UCSD-AML1 (cell line): ENCODE measurements at regions not wholly inside any gene's neighbourhood (a gene's known extent, or its start where the extent isn't known, plus 50 kb on each side); places are given as distances from the start of the nearest gene placed in this dataset.

Source experiments
- DNase-seq: peaks from one replicate; lab custom pipeline; 2025; ENCODE audit not compliant: unreplicated experiment; lab: John Stamatoyannopoulos, UW

DNA sequence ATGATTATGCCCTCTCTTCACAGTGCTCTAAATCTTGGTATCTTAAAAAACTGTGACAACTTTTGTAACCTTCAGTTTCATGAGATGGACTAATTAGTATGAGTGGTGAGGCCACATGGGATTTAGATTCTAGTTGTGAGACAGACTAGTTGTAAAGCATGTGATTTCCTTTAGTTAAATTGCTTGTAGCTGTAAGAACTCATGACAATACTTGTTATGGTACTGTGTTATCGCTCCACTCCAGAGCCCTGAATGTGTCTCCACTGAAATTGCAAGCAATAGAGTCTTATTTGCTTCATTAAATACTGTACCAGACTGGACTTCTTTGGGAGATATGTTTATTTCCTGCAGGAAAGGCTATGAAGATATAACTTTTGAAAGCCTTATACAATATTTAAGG, 1198.3 kb upstream of the CDH6 start:
- DNase-seq, result no peak

DNA sequence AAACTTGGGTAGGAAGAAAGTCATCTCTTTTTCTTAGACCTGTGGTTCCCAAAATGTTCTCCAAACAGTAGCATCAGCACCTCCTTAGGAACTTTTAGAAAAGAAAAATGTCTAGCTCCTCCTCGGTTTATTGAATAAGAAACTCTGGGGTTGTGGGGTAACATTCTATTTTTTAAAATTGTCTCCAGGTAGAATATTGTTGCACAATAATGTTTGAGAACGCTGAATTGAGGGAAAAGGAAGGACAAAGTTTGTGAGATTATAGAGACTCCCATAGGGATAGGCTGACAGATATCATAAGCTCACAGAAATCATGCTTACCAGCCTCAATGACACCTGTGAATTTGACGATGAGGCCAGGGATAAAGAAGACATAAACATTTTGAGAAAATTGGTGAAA, 1199.0 kb upstream of the CDH6 start:
- no peak for DNase-seq

DNA sequence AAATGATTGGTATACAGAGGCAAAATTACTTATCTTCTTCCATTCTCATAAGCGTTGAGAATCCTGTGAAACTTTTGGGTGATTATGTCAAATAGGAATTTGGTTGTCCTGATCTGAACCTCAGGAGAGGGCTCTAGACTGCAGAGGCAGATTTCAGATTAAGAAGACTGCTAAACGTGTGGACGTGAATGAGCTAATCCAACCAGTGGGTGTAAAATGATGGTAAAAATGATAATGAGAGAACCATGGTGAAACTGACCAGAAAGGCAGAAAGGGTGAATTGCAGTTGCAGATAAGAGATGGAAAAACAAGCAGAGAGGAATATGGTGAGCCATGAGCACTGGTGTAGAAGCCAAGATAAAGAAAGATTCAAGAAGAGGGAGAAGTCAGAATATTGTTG, 1200.2 kb upstream of the CDH6 start:
- DNase-seq, result no peak

GRCh38 chr5:29992248-29992647, 1201.2 kb upstream of the CDH6 start:
- DNase-seq, result no peak

DNA sequence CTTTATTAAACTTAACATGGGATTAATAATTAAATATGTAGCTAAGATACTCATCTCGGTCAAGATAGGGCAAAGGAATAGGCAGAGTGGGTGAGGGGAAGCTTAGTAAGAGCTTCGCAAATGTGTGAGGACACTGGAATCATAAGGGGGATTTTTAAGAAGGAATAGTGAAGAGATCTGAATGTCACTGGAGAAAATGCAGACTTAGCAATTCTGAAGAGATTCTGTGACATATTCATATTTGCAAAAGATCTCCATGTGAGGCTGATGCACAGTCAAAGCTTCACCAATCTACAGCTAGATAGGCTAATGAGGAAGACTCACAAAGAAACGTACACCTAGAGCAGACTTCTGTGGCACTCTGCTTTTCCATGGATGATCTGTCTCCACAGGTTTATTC, 1202.8 kb upstream of the CDH6 start:
- DNase-seq, result no peak

DNA sequence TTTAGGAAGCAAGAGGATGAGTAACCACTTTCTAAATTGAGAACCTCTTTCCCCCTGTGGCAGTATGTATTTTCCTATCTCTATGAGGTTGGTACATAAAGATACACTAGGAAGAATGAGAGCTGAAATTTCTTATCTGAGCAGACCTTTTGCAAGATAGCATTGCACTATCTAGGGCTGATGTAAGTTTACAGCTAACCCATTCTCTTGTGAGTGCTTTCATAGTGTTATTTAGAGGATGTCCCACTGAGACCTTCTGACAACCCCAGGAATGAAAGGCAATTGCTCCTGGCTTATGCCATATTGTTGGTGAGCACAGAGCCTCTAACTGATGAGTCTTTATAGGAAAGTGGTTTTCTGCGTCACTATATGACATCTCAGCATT, 1209.3 kb upstream of the CDH6 start:
- DNase-seq, result no peak

DNA sequence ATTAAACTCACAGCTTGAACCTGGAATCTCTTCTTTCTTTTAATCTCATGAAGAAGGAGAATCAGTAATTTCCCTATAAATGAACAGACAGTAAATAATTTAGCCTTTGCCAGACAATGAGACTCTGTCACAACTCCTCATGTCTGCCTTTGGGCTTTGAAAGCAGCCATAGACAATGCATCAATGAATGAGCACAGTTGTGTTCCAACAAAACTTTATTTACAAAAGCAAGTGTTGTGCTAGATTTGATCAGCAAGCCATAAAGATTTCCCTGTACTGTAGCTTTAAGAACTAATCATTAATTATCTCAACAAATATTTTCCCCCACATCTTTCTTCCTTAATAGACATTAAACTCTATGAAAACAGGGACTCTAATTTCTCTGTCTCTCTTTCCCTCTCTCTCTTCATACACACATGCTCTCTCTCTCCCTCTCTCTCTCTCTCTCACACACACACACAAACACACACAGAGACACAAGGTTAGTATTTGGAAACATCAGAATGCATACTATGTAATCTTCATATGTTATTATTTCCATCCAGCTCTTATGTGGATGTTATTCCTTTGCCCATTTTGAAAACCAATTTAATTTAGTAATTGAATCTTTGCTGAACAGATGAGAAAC, 1209.8 kb upstream of the CDH6 start:
- DNase-seq, result no peak

DNA sequence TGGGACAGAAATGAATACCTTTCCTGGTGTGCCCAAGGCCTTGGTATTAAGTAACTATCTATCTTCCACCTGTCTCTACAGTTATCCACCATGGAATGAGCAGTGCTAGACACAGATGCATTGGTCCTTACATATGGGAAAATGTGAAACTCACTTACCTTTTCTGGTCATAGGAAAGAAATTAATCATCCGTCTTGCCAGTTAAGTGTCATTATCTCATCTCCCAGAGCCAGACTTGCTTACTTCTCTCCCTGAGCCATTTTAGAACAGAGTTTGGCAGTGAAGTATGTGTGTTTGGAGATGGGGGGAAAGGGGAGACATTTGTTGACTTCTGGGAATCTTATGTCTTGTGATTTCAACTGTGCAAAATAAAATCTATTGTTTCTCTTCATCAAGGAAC, 1211.0 kb upstream of the CDH6 start:
- no peak for DNase-seq

DNA sequence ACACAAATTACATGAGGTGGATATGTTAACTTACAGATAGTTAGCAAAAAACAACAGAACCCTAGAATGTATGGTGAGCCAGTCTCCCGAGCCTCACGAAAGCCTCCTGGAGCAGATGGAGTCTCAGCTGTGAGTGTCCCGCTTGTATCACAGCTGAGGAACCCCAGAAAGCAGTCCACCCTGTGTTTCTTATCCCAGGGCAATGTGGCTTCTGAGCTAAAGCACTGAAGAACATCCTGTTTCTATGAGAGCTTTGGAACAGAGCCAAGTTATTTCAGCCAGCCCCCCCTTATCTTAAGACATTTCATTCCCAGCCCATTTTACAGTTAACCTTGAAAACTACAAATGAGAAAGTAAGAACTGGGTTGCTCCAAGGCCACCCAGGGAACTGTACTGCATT, 1220.9 kb upstream of the CDH6 start:
- no peak for DNase-seq

GRCh38 chr5:29963956-29964355, 1229.5 kb upstream of the CDH6 start:
- DNase-seq, result no peak

DNA sequence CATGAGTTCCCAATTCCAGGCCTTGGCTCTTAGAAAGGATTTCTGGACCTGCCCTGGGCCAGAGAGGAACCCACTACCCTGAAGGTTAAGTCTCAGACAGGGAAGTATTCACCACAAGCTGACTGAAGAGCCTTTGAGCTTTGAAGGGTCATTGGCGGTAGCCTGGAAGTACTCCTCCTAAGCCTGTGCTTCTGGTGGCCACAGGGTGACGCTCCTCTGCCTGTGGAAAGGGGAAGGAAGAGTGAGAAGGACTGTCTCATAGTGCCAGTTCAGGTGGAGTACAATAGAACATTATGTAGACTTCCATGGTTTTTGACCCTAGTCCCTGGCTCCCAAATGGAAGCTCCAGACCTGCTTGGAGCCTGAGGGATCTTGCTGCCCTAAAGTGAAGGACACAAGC, 1233.2 kb upstream of the CDH6 start:
- DNase-seq, result no peak

GRCh38 chr5:29950416-29951145, 1242.9 kb upstream of the CDH6 start:
- no peak for DNase-seq

DNA sequence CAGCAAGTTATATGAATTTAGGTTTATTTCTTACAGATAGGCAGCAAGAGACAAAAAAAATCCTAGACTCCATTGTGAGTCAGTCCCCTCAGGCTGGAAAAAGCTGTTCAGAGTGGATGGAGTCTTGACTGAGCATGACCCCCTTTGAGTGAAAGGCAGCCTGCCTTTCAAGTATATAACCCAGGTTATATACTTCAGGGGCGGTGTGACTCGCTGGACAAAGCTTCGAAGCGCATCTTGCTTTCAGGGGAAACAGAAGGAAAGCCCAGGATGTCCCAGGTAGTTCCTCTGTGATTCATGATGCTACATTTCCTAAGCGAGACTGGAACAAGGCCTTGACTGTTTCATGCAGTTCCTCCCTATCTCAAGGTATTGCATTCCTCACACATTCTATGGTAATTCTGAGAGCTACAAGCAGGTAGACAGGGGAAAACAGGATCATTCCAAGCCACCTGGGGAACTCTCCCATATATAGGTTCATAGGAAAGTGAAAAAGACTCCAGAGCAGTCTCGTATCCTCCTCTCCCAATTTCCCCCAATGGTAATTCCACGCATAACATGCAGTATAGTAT, 1244.1 kb upstream of the CDH6 start:
- DNase-seq, result no peak

DNA sequence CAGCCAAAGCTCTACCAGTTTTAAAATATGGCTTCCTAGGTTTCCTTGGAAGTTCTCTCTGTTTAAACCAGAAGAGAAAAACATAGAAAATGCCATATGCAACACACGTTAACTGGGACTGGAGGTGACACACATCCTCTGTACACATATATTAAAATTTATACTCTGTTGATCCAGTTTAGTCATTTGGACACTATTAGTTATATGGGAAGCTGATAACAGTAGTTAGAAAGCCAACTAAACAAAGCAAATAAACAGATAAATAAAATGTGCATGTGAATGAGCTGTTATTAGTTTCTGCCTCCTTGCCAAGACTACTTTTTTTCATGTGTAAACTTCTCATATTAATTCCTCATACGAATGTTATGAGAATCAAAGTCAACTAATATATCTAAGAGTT, 1249.2 kb upstream of the CDH6 start:
- no peak for DNase-seq

DNA sequence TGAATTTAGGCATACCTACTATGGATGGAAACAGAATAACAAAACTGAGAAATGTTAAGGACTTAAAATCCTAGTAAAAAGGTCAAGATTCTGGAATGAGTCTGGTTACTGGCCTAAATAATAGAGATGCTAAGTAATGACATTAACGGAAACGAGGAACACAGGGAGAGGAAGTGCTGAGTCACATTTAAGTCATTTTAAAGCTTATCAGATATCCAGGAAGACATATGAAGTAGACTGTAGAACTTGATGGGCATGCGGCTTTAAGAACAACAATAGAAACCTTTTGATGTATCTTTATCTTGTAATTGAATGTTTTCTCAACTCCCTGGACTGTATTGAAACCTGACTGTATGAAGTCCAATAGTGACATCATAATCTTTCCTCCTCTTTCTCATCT, 1251.4 kb upstream of the CDH6 start:
- no peak for DNase-seq

GRCh38 chr5:29939988-29940387, 1253.5 kb upstream of the CDH6 start:
- no peak for DNase-seq

- no peak for DNase-seq
These were observed 1258.1 kb upstream of the CDH6 start for GRCh38 chr5:29935371-29935770.

- no peak for DNase-seq
These were observed 1263.2 kb upstream of the CDH6 start for GRCh38 chr5:29930316-29930715.

GRCh38 chr5:29924107-29924506, 1269.4 kb upstream of the CDH6 start:
- DNase-seq, result no peak

DNA sequence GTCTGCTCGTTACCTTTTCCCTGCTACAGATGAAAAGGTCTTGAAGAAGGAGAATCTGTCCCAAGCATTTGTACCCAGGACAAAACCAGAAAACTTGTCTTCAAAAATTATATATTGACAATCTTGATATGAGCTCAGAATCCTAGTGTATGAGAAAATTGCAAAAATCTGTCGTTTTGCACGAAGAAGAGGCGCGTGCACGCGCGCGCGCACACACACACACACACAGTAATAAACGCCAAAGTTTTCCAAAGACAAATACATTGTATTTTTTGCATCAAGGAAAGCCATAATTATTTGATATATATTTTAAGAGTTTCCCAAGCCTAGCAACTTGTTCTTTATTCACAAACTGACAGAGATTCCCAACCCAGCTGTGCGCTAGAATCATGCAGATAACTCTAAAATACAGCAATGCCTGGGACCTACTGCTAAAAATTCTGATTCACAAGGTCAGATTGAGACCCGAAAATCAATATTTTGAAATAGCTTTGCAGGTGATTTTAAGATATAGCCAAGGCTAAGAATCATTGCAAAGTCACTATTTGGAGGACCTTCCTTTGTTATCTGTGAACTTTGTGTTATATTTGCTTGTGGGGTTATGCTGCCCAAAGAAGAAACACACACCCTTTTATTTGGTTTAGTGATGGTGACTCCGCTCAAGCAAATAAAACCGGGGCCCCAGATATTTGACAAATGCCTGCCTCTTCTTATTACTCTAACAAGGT, 1287.7 kb upstream of the CDH6 start:
- DNase-seq, result no peak

- DNase-seq, result no peak
These were observed 1290.6 kb upstream of the CDH6 start for GRCh38 chr5:29902859-29903258.

DNA sequence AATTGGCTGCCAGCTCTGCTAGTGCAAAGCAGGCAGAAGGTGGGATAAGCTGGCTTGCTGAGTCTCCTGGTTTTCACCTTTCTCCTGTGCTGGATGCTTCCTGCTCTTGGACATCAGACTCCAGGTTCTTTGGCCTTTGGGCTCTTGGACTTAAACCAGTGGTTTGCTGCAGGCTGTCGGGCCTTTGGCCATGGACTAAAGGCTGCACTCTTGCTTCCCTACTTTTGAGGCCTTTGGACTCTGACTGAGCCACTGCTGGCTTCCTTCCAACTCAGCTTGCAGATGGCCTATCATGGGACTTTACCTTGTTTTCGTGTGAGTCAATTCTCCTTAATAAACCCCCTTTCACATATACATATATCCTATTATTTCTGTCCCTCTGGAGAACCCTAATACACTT, 1293.9 kb upstream of the CDH6 start:
- peak; percentile 2 for DNase-seq
